B cell (primary cell): ENCODE measurements at regions not wholly inside any gene's neighbourhood (a gene's known extent, or its start where the extent isn't known, plus 50 kb on each side); places are given as distances from the start of the nearest gene placed in this dataset.
A peak's percentile ranks its signal among the peaks of the same experiment; 100 is the strongest.

ENCODE experiments used
- ATAC-seq: fragments of 200-7000 bp; cut with Tn5 transposase; one replicate; pipeline ENCODE4 v1.10.0; 2021; ENCODE audit warnings: low read depth, mild to moderate bottlenecking, moderate number of reproducible peaks, moderate library complexity
- CTCF ChIA-PET: fragments of 350-600 bp; sonication (Branson Sonifier 250); formaldehyde crosslinking; loops from one replicate; lab custom pipeline; 2021; ENCODE audit warnings: antibody characterized with exemption, inconsistent platforms; lab: Charles Lee
- POLR2A ChIA-PET: fragments of 350-600 bp; sonication (Branson Sonifier 250); formaldehyde crosslinking; loops from one replicate; lab custom pipeline; 2021; ENCODE audit warnings: antibody characterized with exemption; lab: Charles Lee
- DNase-seq: peaks from one replicate; pipeline ENCODE4 v3.0.0; 2013
- H2AFZ ChIP-seq: 2 replicates; pipeline ENCODE4 v1.6.1; 2012; ENCODE audit warnings: mild to moderate bottlenecking, low read depth, low read length; ENCODE audit not compliant: insufficient read depth, poor library complexity, severe bottlenecking
- H3K27ac ChIP-seq, 2 donors: 1 replicate in 1 of 2; 2 replicates in 1 of 2; pipeline ENCODE4 v1.5.1; 2012 to 2013; ENCODE audit warnings: low read length in 2 of 2, mild to moderate bottlenecking in 2 of 2, moderate library complexity in 1 of 2
- H3K27me3 ChIP-seq, 4 experiments: fragments of 200-600 bp in 1 of 4; sonication (generic) in 1 of 4; replicated peaks in 1 of 4; 1 replicate in 2 of 4; 2 replicates in 2 of 4; pipeline versions ENCODE4 v1.6.1 to v1.7.0; 2013 to 2016; ENCODE audit warnings: low read length in 3 of 4, mild to moderate bottlenecking in 2 of 4, mixed read lengths in 1 of 4, moderate library complexity in 1 of 4; ENCODE audit not compliant: insufficient read depth in 4 of 4, control insufficient read depth in 3 of 4; ENCODE audit errors: control extremely low read depth in 1 of 4
- H3K36me3 ChIP-seq, 2 experiments: replicated peaks in 1 of 2; 1 replicate in 1 of 2; 2 replicates in 1 of 2; pipeline versions ENCODE4 v1.6.1 to v1.7.1; 2013; ENCODE audit warnings: low read length in 1 of 2; ENCODE audit not compliant: insufficient read depth in 2 of 2, control insufficient read depth in 1 of 2; ENCODE audit errors: control extremely low read depth in 1 of 2, extremely low read depth in 1 of 2
- H3K4me1 ChIP-seq, 2 donors: fragments of 200-600 bp in 1 of 2; sonication (generic) in 1 of 2; 1 replicate in 1 of 2; 2 replicates in 1 of 2; pipeline versions ENCODE4 v1.5.1 to v1.6.1; 2013 to 2017; ENCODE audit warnings: low read length in 2 of 2; ENCODE audit not compliant: control insufficient read depth in 2 of 2, insufficient read depth in 2 of 2
- H3K4me2 ChIP-seq: replicated peaks from 2 replicates; pipeline ENCODE3; 2012; ENCODE audit warnings: mild to moderate bottlenecking, low read depth, low read length; ENCODE audit not compliant: poor library complexity, severe bottlenecking
- H3K4me3 ChIP-seq, 5 experiments: fragments of 200-600 bp in 1 of 5; sonication (generic) in 1 of 5; 1 replicate in 3 of 5; 2 replicates in 2 of 5; pipeline versions ENCODE4 v1.5.1 to v1.7.0; 2011 to 2016; ENCODE audit warnings: low read length in 4 of 5, mild to moderate bottlenecking in 4 of 5, low read depth in 2 of 5, control low read depth in 1 of 5, moderate library complexity in 1 of 5; ENCODE audit not compliant: insufficient read depth in 1 of 5; ENCODE audit errors: control extremely low read depth in 1 of 5, extremely low read depth in 1 of 5
- H3K79me2 ChIP-seq: fragments of 200-600 bp; sonication (generic); one replicate; pipeline ENCODE4 v1.6.0; 2016; ENCODE audit warnings: low read length; ENCODE audit not compliant: control insufficient read depth, insufficient read depth
- H3K9ac ChIP-seq: fragments of 200-600 bp; sonication (generic); 2 replicates; pipeline ENCODE4 v1.6.1; 2017; ENCODE audit warnings: mild to moderate bottlenecking, low read length, moderate library complexity
- H3K9me3 ChIP-seq, 3 donors: one replicate each; pipeline versions ENCODE4 v1.6.1 to v1.7.1; 2013; ENCODE audit warnings: low read length in 2 of 3; ENCODE audit not compliant: control insufficient read depth in 2 of 3, insufficient read depth in 1 of 3; ENCODE audit errors: control extremely low read depth in 1 of 3
- H4K20me1 ChIP-seq: 2 replicates; pipeline ENCODE4 v1.6.0; 2012; ENCODE audit warnings: mild to moderate bottlenecking, low read length; ENCODE audit not compliant: insufficient read depth, control insufficient read depth, poor library complexity, severe bottlenecking
- H3K27ac Mint-ChIP-seq: one replicate; pipeline ENCODE4 v1.8.0; 2021; ENCODE audit warnings: mixed read lengths
- H3K27me3 Mint-ChIP-seq: one replicate; pipeline ENCODE4 v1.8.0; 2021; ENCODE audit warnings: mixed read lengths
- H3K4me1 Mint-ChIP-seq: one replicate; pipeline ENCODE4 v1.8.0; 2021; ENCODE audit warnings: mixed read lengths
- H3K4me3 Mint-ChIP-seq: one replicate; pipeline ENCODE4 v1.8.0; 2021; ENCODE audit warnings: mixed read lengths
- H3K9me3 Mint-ChIP-seq: one replicate; pipeline ENCODE4 v1.8.0; 2022; ENCODE audit warnings: mixed read lengths; ENCODE audit not compliant: insufficient read depth
- EZH2 ChIP-seq: IDR thresholded peaks from 2 replicates; pipeline ENCODE4 v1.6.1; 2012; ENCODE audit warnings: borderline replicate concordance, low read depth, mild to moderate bottlenecking, moderate library complexity, low read length; ENCODE audit not compliant: insufficient read depth, poor library complexity, severe bottlenecking
- WGBS: methylation state at CpG from one replicate; pipeline ENCODE4 v1.1.5; 2013; ENCODE audit warnings: missing lambda C conversion rate; ENCODE audit not compliant: insufficient coverage; 5-methylcytosine and 5-hydroxymethylcytosine counted together
- intact Hi-C: fragments of 100-400 bp; cut with micrococcal nuclease; formaldehyde crosslinking; loops from one replicate; pipeline ENCODE4 v1.10.0; 2022
- TF ChIP-seq, protein P1 (sequence below): fragments of 200-600 bp; IDR thresholded peaks from one replicate; pipeline ENCODE4 v1.8.0; 2022; ENCODE audit warnings: antibody characterized with exemption, mild to moderate bottlenecking

DNA sequence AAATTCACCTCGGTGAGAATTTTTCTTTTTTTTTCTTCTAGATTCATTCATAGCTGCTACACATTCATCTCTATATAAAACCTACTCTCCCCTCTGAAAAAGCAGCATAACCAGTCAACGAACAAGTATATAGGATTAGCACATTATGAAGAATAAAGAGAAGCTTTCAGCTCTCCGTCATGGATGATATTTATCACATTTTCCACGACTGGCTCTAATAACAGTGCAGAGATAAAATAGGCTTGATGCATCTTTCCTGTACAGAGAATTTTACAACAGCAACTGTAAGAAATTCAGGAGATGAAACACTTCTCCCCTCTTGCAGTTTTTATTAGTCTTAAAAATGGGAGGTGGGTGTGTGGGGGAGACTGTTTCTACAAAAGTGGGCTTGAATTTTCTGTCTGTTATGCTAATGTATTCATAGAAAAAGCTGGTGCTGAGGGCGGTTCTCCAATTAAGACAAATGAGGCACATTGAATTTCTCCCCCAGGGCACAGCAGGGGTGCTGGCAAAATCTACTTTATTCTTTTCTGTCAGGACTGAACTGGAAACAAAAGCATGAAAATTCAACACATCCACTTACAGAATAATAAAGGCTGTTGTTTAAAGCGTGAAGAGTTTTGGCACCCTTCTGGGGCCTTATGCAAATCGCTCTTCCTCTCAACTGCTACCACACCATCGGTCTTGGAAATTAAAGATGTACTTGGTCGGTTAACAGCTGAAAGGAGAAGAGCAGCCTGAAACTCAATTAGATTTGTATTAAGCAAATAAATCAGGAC, 233.9 kb upstream of the ZNF608 start:
- peak overlapping the region in 1 of 5 experiments; percentile 26 for H3K4me3 ChIP-seq
- peaks cover 49 to 52% of the 10 kb centered on the region in 2 donors for H3K4me1 ChIP-seq
- H2AFZ ChIP-seq = no peak overlapping the region
- peak overlapping the region; percentile 32 for H3K9ac ChIP-seq
- no peak for TF ChIP-seq EZH2
- TF ChIP-seq, protein P1, sequence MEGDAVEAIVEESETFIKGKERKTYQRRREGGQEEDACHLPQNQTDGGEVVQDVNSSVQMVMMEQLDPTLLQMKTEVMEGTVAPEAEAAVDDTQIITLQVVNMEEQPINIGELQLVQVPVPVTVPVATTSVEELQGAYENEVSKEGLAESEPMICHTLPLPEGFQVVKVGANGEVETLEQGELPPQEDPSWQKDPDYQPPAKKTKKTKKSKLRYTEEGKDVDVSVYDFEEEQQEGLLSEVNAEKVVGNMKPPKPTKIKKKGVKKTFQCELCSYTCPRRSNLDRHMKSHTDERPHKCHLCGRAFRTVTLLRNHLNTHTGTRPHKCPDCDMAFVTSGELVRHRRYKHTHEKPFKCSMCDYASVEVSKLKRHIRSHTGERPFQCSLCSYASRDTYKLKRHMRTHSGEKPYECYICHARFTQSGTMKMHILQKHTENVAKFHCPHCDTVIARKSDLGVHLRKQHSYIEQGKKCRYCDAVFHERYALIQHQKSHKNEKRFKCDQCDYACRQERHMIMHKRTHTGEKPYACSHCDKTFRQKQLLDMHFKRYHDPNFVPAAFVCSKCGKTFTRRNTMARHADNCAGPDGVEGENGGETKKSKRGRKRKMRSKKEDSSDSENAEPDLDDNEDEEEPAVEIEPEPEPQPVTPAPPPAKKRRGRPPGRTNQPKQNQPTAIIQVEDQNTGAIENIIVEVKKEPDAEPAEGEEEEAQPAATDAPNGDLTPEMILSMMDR = no peak
- intact Hi-C loops = loop anchor here (2.0 to 10.0 kb wide), 4 partner anchors 24 to 78 kb away; no protein-coding TSS in a partner anchor
- H3K27me3 ChIP-seq = no peaks in the 10 kb centered on the region
- Mint-ChIP-seq H3K27me3 (no peaks in the 10 kb centered on the region), H3K4me1 (peaks cover 56% of the 10 kb centered on the region), H3K27ac (peak overlapping the region; percentile 15), H3K9me3 (no peaks in the 10 kb centered on the region), H3K4me3 (peak overlapping the region; percentile 64)
- WGBS = no CpG with 5 or more reads among the region's 9 CpGs
- POLR2A ChIA-PET = interaction anchor here (0.5 to 0.7 kb wide), 2 partner anchors 20 to 117 kb away, joined by 3 to 4 read pairs; no protein-coding TSS in a partner anchor
- peak overlapping the region; percentile 61 for H3K4me2 ChIP-seq
- no peaks in the 10 kb centered on the region for H4K20me1 ChIP-seq
- H3K27ac ChIP-seq = peak overlapping the region in 1 of 2 donors; percentile 43
- peak; percentile 93 for ATAC-seq
- no peaks in the 10 kb centered on the region for H3K36me3 ChIP-seq
- no peaks in the 10 kb centered on the region for H3K79me2 ChIP-seq
- DNase-seq = peak; percentile 72
- CTCF ChIA-PET = interaction anchor here (0.6 kb wide), 1 partner anchor 202 kb away, joined by 3 read pairs; no protein-coding TSS in a partner anchor
- H3K9me3 ChIP-seq = peaks cover 0 to 24% (median 9%) of the 10 kb centered on the region in 3 donors

DNA sequence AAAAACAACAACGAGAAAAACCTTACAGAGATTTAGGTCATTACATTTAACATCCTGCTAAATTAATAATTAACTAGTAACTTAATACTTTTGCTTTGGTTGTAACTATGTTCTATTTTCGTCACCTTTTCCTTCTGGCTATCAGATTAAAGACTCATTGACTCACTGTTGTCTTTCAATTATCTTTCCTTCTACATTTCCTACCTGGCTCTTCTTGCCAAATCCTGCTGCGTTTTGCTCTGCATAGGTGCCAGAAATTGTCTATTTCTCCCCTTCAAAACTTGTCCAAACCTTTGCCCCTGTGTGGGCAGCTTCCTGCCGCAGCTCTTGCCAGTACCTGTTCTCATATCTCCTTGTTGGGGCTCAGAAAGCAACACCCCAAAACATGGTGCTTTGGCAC, 235.5 kb upstream of the ZNF608 start:
- H3K27me3 Mint-ChIP-seq = no peaks in the 10 kb centered on the region
- CTCF ChIA-PET = no interaction called here
- no peak overlapping the region for H3K4me3 ChIP-seq
- DNase-seq (no peak), ATAC-seq (no peak)
- no peak overlapping the region for H3K27ac Mint-ChIP-seq
- H3K4me1 Mint-ChIP-seq = peaks cover 60% of the 10 kb centered on the region
- no peaks in the 10 kb centered on the region for H3K9me3 Mint-ChIP-seq
- no peaks in the 10 kb centered on the region for H3K27me3 ChIP-seq
- POLR2A ChIA-PET = interaction anchor here (0.6 kb wide), 1 partner anchor 62 kb away, joined by 3 read pairs; no protein-coding TSS in a partner anchor
- no peak for TF ChIP-seq EZH2
- TF ChIP-seq, protein P1 = no peak
- peaks cover 53 to 55% of the 10 kb centered on the region in 2 donors for H3K4me1 ChIP-seq
- H3K79me2 ChIP-seq = no peaks in the 10 kb centered on the region
- H3K4me2 ChIP-seq = no peak overlapping the region
- intact Hi-C loops = loop anchor here (2.0 to 10.0 kb wide), 4 partner anchors 23 to 79 kb away; no protein-coding TSS in a partner anchor
- H3K36me3 ChIP-seq = no peaks in the 10 kb centered on the region
- 89% methylated on average over 2 of the region's 4 CpGs for WGBS
- peaks cover 0 to 14% (median 12%) of the 10 kb centered on the region in 3 donors for H3K9me3 ChIP-seq
- H3K27ac ChIP-seq = no peak overlapping the region
- no peak overlapping the region for H3K9ac ChIP-seq
- H4K20me1 ChIP-seq = no peaks in the 10 kb centered on the region
- no peak overlapping the region for H3K4me3 Mint-ChIP-seq
- H2AFZ ChIP-seq = no peak overlapping the region
